Loucy (cell line): ENCODE measurements at regions not wholly inside any gene's neighbourhood (a gene's known extent, or its start where the extent isn't known, plus 50 kb on each side); places are given as distances from the start of the nearest gene placed in this dataset.

Source experiments
- EZH2phosphoT487 ChIP-seq: fragments of 200-600 bp; IDR thresholded peaks from 2 replicates; pipeline ENCODE4 v1.6.1; 2018; ENCODE audit warnings: antibody characterized with exemption, mild to moderate bottlenecking, moderate library complexity, borderline replicate concordance
- TF ChIP-seq, protein P1 (sequence below): fragments of 200-600 bp; sonication (generic); conservative IDR thresholded peaks from 2 replicates; pipeline ENCODE4 v1.5.1; 2014; ENCODE audit warnings: mild to moderate bottlenecking, antibody characterized with exemption, low read length

DNA sequence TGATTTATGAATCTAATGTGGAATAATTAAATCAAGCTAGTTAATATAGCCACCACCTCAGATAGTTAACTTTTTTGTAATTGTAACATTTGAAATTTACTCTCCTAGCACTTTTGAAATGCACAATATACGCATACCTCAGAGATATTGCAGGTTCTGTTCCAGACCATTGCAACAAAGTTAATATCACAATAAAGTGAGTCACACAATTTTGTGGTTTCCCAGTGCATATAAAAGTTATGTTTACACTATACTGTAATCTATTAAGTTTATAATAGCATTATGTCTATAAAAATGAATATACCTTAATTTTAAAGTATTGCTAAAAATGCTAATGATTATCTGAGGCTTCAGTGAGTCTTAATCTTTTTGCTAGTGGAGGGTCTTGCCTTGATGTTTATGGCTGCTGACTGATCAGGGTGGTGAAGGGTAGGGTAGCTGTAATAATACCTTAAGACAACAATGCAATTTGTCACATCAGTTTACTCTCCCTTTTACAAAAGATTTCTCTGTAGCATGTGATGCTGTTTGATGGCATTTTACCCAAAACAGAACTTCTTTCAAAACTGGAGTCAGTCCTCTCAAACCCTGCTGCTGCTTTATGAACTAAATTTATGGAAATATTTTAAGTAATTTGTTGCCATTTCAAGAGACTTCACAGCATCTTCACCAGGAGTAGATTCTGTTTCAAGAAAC, 235.1 kb upstream of the ADAMTSL1 start:
- TF ChIP-seq, protein P1, sequence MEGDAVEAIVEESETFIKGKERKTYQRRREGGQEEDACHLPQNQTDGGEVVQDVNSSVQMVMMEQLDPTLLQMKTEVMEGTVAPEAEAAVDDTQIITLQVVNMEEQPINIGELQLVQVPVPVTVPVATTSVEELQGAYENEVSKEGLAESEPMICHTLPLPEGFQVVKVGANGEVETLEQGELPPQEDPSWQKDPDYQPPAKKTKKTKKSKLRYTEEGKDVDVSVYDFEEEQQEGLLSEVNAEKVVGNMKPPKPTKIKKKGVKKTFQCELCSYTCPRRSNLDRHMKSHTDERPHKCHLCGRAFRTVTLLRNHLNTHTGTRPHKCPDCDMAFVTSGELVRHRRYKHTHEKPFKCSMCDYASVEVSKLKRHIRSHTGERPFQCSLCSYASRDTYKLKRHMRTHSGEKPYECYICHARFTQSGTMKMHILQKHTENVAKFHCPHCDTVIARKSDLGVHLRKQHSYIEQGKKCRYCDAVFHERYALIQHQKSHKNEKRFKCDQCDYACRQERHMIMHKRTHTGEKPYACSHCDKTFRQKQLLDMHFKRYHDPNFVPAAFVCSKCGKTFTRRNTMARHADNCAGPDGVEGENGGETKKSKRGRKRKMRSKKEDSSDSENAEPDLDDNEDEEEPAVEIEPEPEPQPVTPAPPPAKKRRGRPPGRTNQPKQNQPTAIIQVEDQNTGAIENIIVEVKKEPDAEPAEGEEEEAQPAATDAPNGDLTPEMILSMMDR, result no peak
- no peak for TF ChIP-seq EZH2phosphoT487
